NCI-H345 treated with DMSO at 0.1 percent for 48 hours (cell line): ENCODE measurements at regions not wholly inside any gene's neighbourhood (a gene's known extent, or its start where the extent isn't known, plus 50 kb on each side); places are given as distances from the start of the nearest gene placed in this dataset.

Experiments used
- DNase-seq: peaks from one replicate; lab custom pipeline; 2025; ENCODE audit not compliant: unreplicated experiment; lab: John Stamatoyannopoulos, UW

- DNase-seq = no peak
Measured at GRCh38 chr4:144302704-144303536, 162.4 kb upstream of the GYPA start.

- DNase-seq = no peak
Measured at GRCh38 chr4:144304025-144304424, 163.5 kb upstream of the GYPA start.

- no peak for DNase-seq
Measured at GRCh38 chr4:144310535-144310934, 170.0 kb upstream of the GYPA start.

GRCh38 chr4:144313370-144313769 lies 172.9 kb upstream of the GYPA start:
- DNase-seq = no peak

- no peak for DNase-seq
Measured at GRCh38 chr4:144316869-144317268, 176.4 kb upstream of the GYPA start.

GRCh38 chr4:144318797-144319196 lies 178.3 kb upstream of the GYPA start:
- no peak for DNase-seq

- DNase-seq = no peak
Measured at GRCh38 chr4:144336633-144337032, 196.1 kb upstream of the GYPA start.

GRCh38 chr4:144338148-144338547 lies 197.6 kb upstream of the GYPA start:
- DNase-seq = no peak

GRCh38 chr4:144338834-144339233 lies 198.3 kb upstream of the GYPA start:
- no peak for DNase-seq

- DNase-seq = no peak
Measured at GRCh38 chr4:144340931-144341330, 200.4 kb upstream of the GYPA start.

GRCh38 chr4:144342949-144343760 lies 202.6 kb upstream of the GYPA start:
- no peak for DNase-seq

GRCh38 chr4:144347121-144347520 lies 206.6 kb upstream of the GYPA start:
- no peak for DNase-seq

- no peak for DNase-seq
Measured at GRCh38 chr4:144350706-144351105, 210.2 kb upstream of the GYPA start.

- no peak for DNase-seq
Measured at GRCh38 chr4:144351306-144351705, 210.8 kb upstream of the GYPA start.

- no peak for DNase-seq
Measured at GRCh38 chr4:144353292-144353691, 212.8 kb upstream of the GYPA start.

- no peak for DNase-seq
Measured at GRCh38 chr4:144355811-144356757, 215.6 kb upstream of the GYPA start.

GRCh38 chr4:144356941-144357381 lies 216.4 kb upstream of the GYPA start:
- no peak for DNase-seq

- no peak for DNase-seq
Measured at GRCh38 chr4:144357975-144358374, 217.5 kb upstream of the GYPA start.

GRCh38 chr4:144360146-144360793 lies 219.8 kb upstream of the GYPA start:
- no peak for DNase-seq

- DNase-seq = no peak
Measured at GRCh38 chr4:144362366-144362765, 221.8 kb upstream of the GYPA start.

- no peak for DNase-seq
Measured at GRCh38 chr4:144363890-144364289, 223.4 kb upstream of the GYPA start.
